ENCODE measurements at regions not wholly inside any gene's neighbourhood (a gene's known extent, or its start where the extent isn't known, plus 50 kb on each side); places are given as distances from the start of the nearest gene placed in this dataset.

GRCh38 chr6:144824018-144824417, 538.9 kb downstream of the UTRN start:
- Histone ChIP-seq H2BK20ac (ENCODE audit: low read length) (no peak overlapping the region), H3K9ac (replicated peaks in 1 of 4; ENCODE audit: extremely low read depth in 1 of 4, low read depth in 3 of 4, low read length in 3 of 4) (no peak overlapping the region), H3K79me1 (ENCODE audit: low read depth, low read length) (no peaks in the 10 kb centered on the region), H2AFZ (ENCODE audit: low read length) (no peak overlapping the region), H3K23ac (ENCODE audit: insufficient read length) (no peak overlapping the region), H4K5ac (ENCODE audit: insufficient read length, low read depth, low read length) (no peak overlapping the region), H2BK12ac (ENCODE audit: low read depth, low read length) (no peak overlapping the region), H3K4me2 (ENCODE audit: insufficient read depth in 1 of 2, low read depth in 2 of 2, low read length in 2 of 2) (no peak overlapping the region), H3K56ac (replicated peaks; ENCODE audit: insufficient read length, low read depth, low read length) (no peak overlapping the region), H2BK15ac (ENCODE audit: low read length) (no peak overlapping the region), H3K14ac (ENCODE audit: insufficient read length) (no peak overlapping the region), H3K27ac (ENCODE audit: low read depth, low read length) (no peak overlapping the region), H3K27me3 (replicated peaks in 1 of 4; ENCODE audit: control insufficient read depth in 3 of 4, extremely low read depth in 1 of 4, insufficient read depth in 3 of 4, low read length in 3 of 4) (no peaks in the 10 kb centered on the region), H3K4me1 (replicated peaks in 1 of 4; ENCODE audit: control insufficient read depth in 3 of 4, insufficient read depth in 4 of 4, low read length in 3 of 4) (peaks cover 0 to 3% (median 0%) of the 10 kb centered on the region in 4 experiments; a peak in 2 of 7 replicates), H2BK120ac (replicated peaks; ENCODE audit: low read depth, low read length) (no peak overlapping the region), H3K23me2 (ENCODE audit: low read depth, low read length) (no peaks in the 10 kb centered on the region), H3K36me3 (ENCODE audit: control insufficient read depth in 2 of 4, insufficient read depth in 4 of 4, low read length in 3 of 4) (peaks cover 0 to 9% (median 4%) of the 10 kb centered on the region in 4 experiments; a peak in 3 of 8 replicates), H2BK5ac (ENCODE audit: low read depth, low read length) (no peak overlapping the region), H3K79me2 (ENCODE audit: control insufficient read depth in 1 of 2, insufficient read depth in 2 of 2, low read length in 2 of 2) (no peaks in the 10 kb centered on the region), H4K20me1 (replicated peaks in 1 of 2; ENCODE audit: control insufficient read depth in 1 of 2, insufficient read depth in 2 of 2, low read length in 2 of 2) (no peaks in the 10 kb centered on the region), H4K8ac (ENCODE audit: extremely low read depth, insufficient read depth, low read length) (no peak overlapping the region), H3K4ac (replicated peaks; ENCODE audit: insufficient read length, low read depth, low read length) (no peak overlapping the region), H4K91ac (replicated peaks; ENCODE audit: insufficient read length, low read length) (no peak overlapping the region), H3K18ac (ENCODE audit: extremely low read depth, low read length) (no peak overlapping the region), H3K9me3 (ENCODE audit: insufficient read depth in 2 of 2, low read depth in 1 of 2, low read length in 1 of 2) (no peaks in the 10 kb centered on the region), H2AK5ac (ENCODE audit: low read depth, low read length) (no peak overlapping the region), H3K4me3 (ENCODE audit: extremely low read depth in 1 of 4, insufficient read depth in 2 of 4, low read depth in 3 of 4, low read length in 4 of 4) (no peak overlapping the region)
- ChIA-PET CTCF (ENCODE audit: partially characterized antibody) (interaction anchor here (0.8 kb wide), 1 partner anchor 45 kb away, joined by 3 read pairs; no protein-coding TSS in a partner anchor), POLR2A (ENCODE audit: partially characterized antibody) (no interaction called here)
- FAIRE-seq (no peak), DNase-seq (ENCODE audit: low read depth in 1 of 2, low spot score in 2 of 2) (no peak)
- TF ChIP-seq USF2 (IDR thresholded peaks at IDR 0.05; ENCODE audit: low read length) (no peak), CTBP2 (IDR thresholded peaks at IDR 0.05; ENCODE audit: borderline replicate concordance, insufficient read depth, insufficient read length, low read length) (no peak), ATF2 (IDR thresholded peaks at IDR 0.05; ENCODE audit: low read length) (no peak), BACH1 (IDR thresholded peaks at IDR 0.05; ENCODE audit: low read length) (no peak), RBBP5 (IDR thresholded peaks at IDR 0.05; ENCODE audit: borderline replicate concordance, low read depth, low read length) (no peak), BRCA1 (IDR thresholded peaks at IDR 0.05; ENCODE audit: low read depth, low read length) (no peak), HDAC6 (IDR thresholded peaks at IDR 0.05; ENCODE audit: low read depth, low read length) (no peak), RAD21 (IDR thresholded peaks at IDR 0.05 in 1 of 2, conservative IDR thresholded peaks at IDR 0.05 in 1 of 2; ENCODE audit: low read depth in 2 of 2, low read length in 2 of 2) (no peak), RFX5 (IDR thresholded peaks at IDR 0.05; ENCODE audit: borderline replicate concordance, low read depth, low read length) (no peak), TEAD4 (IDR thresholded peaks at IDR 0.05; ENCODE audit: low read depth, low read length) (no peak), MAX (IDR thresholded peaks at IDR 0.05) (no peak), NANOG (IDR thresholded peaks at IDR 0.05; ENCODE audit: insufficient read depth, low read depth, low read length, poor library complexity, severe bottlenecking) (no peak)

All from H1 (cell line).